HFFc6 (cell line): ENCODE measurements at regions not wholly inside any gene's neighbourhood (a gene's known extent, or its start where the extent isn't known, plus 50 kb on each side); places are given as distances from the start of the nearest gene placed in this dataset.

ENCODE experiments used
- DNase-seq: peaks from one replicate; pipeline ENCODE4 v3.0.0-alpha.2; 2018
- H3K27ac Mint-ChIP-seq: 2 replicates; pipeline ENCODE4 v1.8.0; 2020; ENCODE audit warnings: mild to moderate bottlenecking, mixed read lengths
- H3K27me3 Mint-ChIP-seq: 2 replicates; pipeline ENCODE4 v1.8.0; 2021; ENCODE audit warnings: mild to moderate bottlenecking, moderate library complexity, mixed read lengths; ENCODE audit not compliant: insufficient read depth
- H3K36me3 Mint-ChIP-seq: 2 replicates; pipeline ENCODE4 v1.8.0; 2021; ENCODE audit warnings: low read depth, mixed read lengths
- H3K4me1 Mint-ChIP-seq: 2 replicates; pipeline ENCODE4 v1.8.0; 2020; ENCODE audit warnings: low read depth, mixed read lengths
- H3K4me3 Mint-ChIP-seq: 2 replicates; pipeline ENCODE4 v1.8.0; 2020; ENCODE audit warnings: mild to moderate bottlenecking, moderate library complexity, mixed read lengths
- H3K9me3 Mint-ChIP-seq: 2 replicates; pipeline ENCODE4 v1.8.0; 2020; ENCODE audit warnings: mild to moderate bottlenecking, mixed read lengths
- TF ChIP-seq, protein P1 (sequence below): fragments of 200-600 bp; sonication (generic); IDR thresholded peaks from 2 replicates; pipeline ENCODE4 v1.5.0; 2021; ENCODE audit warnings: antibody characterized with exemption, mild to moderate bottlenecking

DNA sequence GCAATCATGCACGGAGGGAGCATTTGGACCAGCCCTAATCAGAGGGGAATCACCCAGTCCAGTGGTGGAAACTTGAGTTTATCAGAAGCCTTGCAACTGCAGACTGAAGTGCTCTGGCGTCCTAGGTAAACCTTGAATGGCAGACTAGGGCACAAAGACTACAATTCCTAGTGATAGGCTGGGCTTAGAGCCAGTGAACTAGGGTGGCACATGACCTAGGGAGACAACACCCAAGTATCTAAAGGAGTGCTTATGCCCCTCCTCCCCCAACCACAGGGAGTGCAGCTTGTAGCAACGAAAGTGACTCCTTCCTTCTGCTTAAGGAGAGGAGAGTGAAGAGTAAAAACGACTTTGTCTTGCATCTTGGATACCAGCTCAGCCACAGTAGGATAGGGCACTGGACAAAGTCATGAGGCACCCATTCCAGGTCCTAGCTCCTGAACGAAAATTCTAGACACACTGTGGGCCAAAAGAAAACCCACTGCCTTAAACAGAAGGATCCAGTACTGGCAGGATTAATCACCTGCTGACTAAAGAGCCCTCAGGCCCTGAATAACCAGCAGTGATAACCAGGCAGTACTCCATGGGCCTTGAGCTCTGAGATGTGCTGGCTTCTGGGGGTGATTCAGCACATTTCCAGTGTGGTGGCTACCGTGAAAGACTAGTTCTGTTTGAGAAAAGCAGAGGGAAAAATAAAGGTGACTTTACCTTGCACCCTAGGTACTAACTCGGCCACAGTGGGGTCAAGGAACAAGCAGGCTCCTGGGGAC, 58.7 kb upstream of the STARD8 start:
- TF ChIP-seq, protein P1, sequence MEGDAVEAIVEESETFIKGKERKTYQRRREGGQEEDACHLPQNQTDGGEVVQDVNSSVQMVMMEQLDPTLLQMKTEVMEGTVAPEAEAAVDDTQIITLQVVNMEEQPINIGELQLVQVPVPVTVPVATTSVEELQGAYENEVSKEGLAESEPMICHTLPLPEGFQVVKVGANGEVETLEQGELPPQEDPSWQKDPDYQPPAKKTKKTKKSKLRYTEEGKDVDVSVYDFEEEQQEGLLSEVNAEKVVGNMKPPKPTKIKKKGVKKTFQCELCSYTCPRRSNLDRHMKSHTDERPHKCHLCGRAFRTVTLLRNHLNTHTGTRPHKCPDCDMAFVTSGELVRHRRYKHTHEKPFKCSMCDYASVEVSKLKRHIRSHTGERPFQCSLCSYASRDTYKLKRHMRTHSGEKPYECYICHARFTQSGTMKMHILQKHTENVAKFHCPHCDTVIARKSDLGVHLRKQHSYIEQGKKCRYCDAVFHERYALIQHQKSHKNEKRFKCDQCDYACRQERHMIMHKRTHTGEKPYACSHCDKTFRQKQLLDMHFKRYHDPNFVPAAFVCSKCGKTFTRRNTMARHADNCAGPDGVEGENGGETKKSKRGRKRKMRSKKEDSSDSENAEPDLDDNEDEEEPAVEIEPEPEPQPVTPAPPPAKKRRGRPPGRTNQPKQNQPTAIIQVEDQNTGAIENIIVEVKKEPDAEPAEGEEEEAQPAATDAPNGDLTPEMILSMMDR = no peak
- no peaks in the 10 kb centered on the region for H3K36me3 Mint-ChIP-seq
- H3K4me1 Mint-ChIP-seq = peaks cover 15% of the 10 kb centered on the region; the same call in 1 of the 2 replicates
- peak; percentile 25 for DNase-seq
- H3K9me3 Mint-ChIP-seq = no peaks in the 10 kb centered on the region; the same call in 1 of the 2 replicates
- H3K4me3 Mint-ChIP-seq = no peak overlapping the region
- H3K27me3 Mint-ChIP-seq = peaks cover 1% of the 10 kb centered on the region; the same call in 1 of the 2 replicates
- H3K27ac Mint-ChIP-seq = peak overlapping the region; percentile 84

GRCh38 chrX:68589372-68589753, 58.1 kb upstream of the STARD8 start:
- H3K4me3 Mint-ChIP-seq = no peak overlapping the region
- peak overlapping the region; percentile 84 for H3K27ac Mint-ChIP-seq
- TF ChIP-seq, protein P1 = no peak
- H3K9me3 Mint-ChIP-seq = peaks cover 5% of the 10 kb centered on the region
- H3K4me1 Mint-ChIP-seq = peaks cover 15% of the 10 kb centered on the region; the same call in 1 of the 2 replicates
- peaks cover 1% of the 10 kb centered on the region for H3K27me3 Mint-ChIP-seq
- DNase-seq = no peak
- peaks cover 2% of the 10 kb centered on the region for H3K36me3 Mint-ChIP-seq

- Mint-ChIP-seq H3K36me3 (peaks cover 7% of the 10 kb centered on the region), H3K4me3 (no peak overlapping the region), H3K9me3 (peaks cover 14% of the 10 kb centered on the region), H3K4me1 (no peaks in the 10 kb centered on the region; the same call in 1 of the 2 replicates), H3K27me3 (no peaks in the 10 kb centered on the region; the same call in none of the 2 replicates), H3K27ac (no peak overlapping the region)
- DNase-seq = no peak
- TF ChIP-seq, protein P1 = no peak
These were observed 52.7 kb upstream of the STARD8 start for GRCh38 chrX:68594769-68595168.

- Mint-ChIP-seq H3K36me3 (peaks cover 7% of the 10 kb centered on the region), H3K4me3 (no peak overlapping the region), H3K27ac (no peak overlapping the region), H3K9me3 (peaks cover 14% of the 10 kb centered on the region), H3K27me3 (no peaks in the 10 kb centered on the region; the same call in none of the 2 replicates), H3K4me1 (no peaks in the 10 kb centered on the region)
- no peak for DNase-seq
- TF ChIP-seq, protein P1 = no peak
These were observed 50.6 kb upstream of the STARD8 start for GRCh38 chrX:68596871-68597270.
